Coronary artery (tissue), 2 donors: ENCODE measurements at regions not wholly inside any gene's neighbourhood (a gene's known extent, or its start where the extent isn't known, plus 50 kb on each side); places are given as distances from the start of the nearest gene placed in this dataset.

ENCODE experiments used
- DNase-seq: peaks from one replicate; pipeline ENCODE4 v3.0.0-alpha.2; 2017; ENCODE audit warnings: low spot score
- H3K27ac ChIP-seq, 2 donors: fragments of 200-600 bp; sonication (generic); one replicate each; pipeline ENCODE4 v1.5.1; 2016 to 2019
- H3K4me3 ChIP-seq: fragments of 200-600 bp; sonication (generic); 2 replicates; pipeline ENCODE4 v1.5.1; 2016; ENCODE audit warnings: mild to moderate bottlenecking, moderate library complexity
- TF ChIP-seq, protein P1 (sequence below): fragments of 200-600 bp; sonication (generic); IDR thresholded peaks from one replicate; pipeline ENCODE4 v1.5.1; 2019; ENCODE audit warnings: antibody characterized with exemption

GRCh38 chr22:19574247-19574646 is 50.0 kb upstream of the CLDN5 start:
- no peak for DNase-seq
- H3K27ac ChIP-seq: no peak overlapping the region

GRCh38 chr22:19576460-19577421 is 52.5 kb upstream of the CLDN5 start:
- DNase-seq: no peak
- TF ChIP-seq, protein P1, sequence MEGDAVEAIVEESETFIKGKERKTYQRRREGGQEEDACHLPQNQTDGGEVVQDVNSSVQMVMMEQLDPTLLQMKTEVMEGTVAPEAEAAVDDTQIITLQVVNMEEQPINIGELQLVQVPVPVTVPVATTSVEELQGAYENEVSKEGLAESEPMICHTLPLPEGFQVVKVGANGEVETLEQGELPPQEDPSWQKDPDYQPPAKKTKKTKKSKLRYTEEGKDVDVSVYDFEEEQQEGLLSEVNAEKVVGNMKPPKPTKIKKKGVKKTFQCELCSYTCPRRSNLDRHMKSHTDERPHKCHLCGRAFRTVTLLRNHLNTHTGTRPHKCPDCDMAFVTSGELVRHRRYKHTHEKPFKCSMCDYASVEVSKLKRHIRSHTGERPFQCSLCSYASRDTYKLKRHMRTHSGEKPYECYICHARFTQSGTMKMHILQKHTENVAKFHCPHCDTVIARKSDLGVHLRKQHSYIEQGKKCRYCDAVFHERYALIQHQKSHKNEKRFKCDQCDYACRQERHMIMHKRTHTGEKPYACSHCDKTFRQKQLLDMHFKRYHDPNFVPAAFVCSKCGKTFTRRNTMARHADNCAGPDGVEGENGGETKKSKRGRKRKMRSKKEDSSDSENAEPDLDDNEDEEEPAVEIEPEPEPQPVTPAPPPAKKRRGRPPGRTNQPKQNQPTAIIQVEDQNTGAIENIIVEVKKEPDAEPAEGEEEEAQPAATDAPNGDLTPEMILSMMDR: no peak
- H3K4me3 ChIP-seq: no peak overlapping the region
- peak overlapping the region in 1 of 2 donors; percentile 41 for H3K27ac ChIP-seq

More at GRCh38 chr22:19574247-19574646, 50.0 kb upstream of the CLDN5 start:
- TF ChIP-seq, protein P1: no peak
- H3K4me3 ChIP-seq: no peak overlapping the region

DNA sequence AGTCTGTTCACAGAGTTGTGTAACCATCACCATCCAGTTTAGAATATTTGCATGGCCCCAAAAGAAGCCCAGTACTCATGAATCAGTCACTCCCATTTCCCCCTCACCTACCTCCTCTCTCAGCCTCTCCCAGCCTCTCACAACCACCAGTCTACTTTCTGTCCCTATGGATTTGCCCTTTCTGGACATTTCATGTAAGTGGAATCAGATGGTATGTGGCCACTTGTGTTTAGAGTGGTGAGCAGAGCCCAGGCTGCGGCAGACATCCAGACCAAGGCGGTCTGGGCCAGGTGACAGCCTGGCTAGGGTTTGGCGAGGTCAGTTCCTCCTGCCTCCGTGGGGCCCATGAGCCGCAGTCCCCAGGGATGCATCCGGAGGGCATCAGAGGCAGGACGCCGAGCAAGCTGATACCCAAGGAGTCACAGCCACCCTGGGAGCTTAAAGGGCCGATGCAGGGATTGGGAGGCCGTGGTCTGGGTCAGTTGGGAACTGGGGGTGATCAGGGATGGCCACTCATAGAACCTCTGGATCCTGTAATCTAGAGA is 53.3 kb upstream of the CLDN5 start:
- DNase-seq: no peak
- Histone ChIP-seq H3K4me3 (no peak overlapping the region), H3K27ac (peak overlapping the region in 1 of 2 donors; percentile 41)
- TF ChIP-seq, protein P1: no peak

GRCh38 chr22:19578180-19579004 is 54.2 kb upstream of the CLDN5 start:
- TF ChIP-seq, protein P1: no peak
- no peak for DNase-seq

GRCh38 chr22:19579115-19579811 is 55.1 kb upstream of the CLDN5 start:
- no peak overlapping the region for H3K27ac ChIP-seq
- TF ChIP-seq, protein P1: no peak

More at GRCh38 chr22:19578180-19579004, 54.2 kb upstream of the CLDN5 start:
- H3K4me3 ChIP-seq: no peak overlapping the region
- H3K27ac ChIP-seq: no peak overlapping the region

DNA sequence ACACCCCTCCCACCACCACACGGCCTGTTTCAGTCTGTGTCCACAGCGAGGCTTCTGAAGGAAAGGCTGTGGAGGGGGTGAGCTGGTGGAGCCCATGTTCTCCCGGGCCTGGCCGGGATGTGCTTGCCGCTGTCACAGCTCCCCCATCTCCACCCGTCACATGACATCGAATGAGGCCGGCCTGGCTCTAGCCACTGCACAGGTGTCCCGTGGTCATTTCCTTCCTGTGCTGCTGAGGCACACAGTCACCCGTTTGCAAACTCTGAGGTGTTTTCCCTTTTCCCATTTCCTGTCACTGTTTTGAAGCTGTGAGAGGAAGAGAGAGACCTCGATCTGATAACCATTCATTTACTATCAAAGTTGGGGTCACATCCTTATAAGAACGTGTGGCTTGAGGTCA is 55.7 kb upstream of the CLDN5 start:
- DNase-seq: no peak
- Histone ChIP-seq H3K27ac (no peak overlapping the region), H3K4me3 (no peak overlapping the region)
- TF ChIP-seq, protein P1: no peak

More at GRCh38 chr22:19579115-19579811, 55.1 kb upstream of the CLDN5 start:
- no peak for DNase-seq
- no peak overlapping the region for H3K4me3 ChIP-seq
